ENCODE measurements at regions not wholly inside any gene's neighbourhood (a gene's known extent, or its start where the extent isn't known, plus 50 kb on each side); places are given as distances from the start of the nearest gene placed in this dataset.
A peak's percentile ranks its signal among the peaks of the same experiment; 100 is the strongest.
"Not testable (repeated sequence)": the region's sequence is repeated elsewhere in the genome, so short reads cannot be mapped to it uniquely, and the experiment has no call there.

GRCh38 chr12:67893022-67893580 lies 96.1 kb upstream of the IFNG-AS1 start:
- H3K4me1 ChIP-seq: no peaks in the 10 kb centered on the region
- 18% methylated on average over 7 of the region's 7 CpGs for whole genome bisulfite sequencing (ENCODE audit: missing lambda C conversion rate)
- H3K27ac ChIP-seq: no peak overlapping the region
- CTCF ChIA-PET: interaction anchor here (1.4 kb wide), 1 partner anchor 50 kb away, joined by 3 read pairs; no protein-coding TSS in a partner anchor
- no peak overlapping the region for H3K4me2 ChIP-seq
- DNase-seq (ENCODE audit: low read depth in 1 of 2, low spot score in 1 of 2) (no peak), ATAC-seq (no peak), FAIRE-seq (no peak)
- POLR2A ChIA-PET: no interaction called here
- no peak overlapping the region for H3K4me3 ChIP-seq
- no peak for TF ChIP-seq PBX3 (IDR thresholded peaks at IDR 0.05)
- TF ChIP-seq USF2 (IDR thresholded peaks at IDR 0.05): no peak
- no peak for TF ChIP-seq TFCP2L1 (CRISPR knock-in tag; IDR thresholded peaks at IDR 0.05)
- TF ChIP-seq MAX (IDR thresholded peaks at IDR 0.05): no peak
- TF ChIP-seq ZFP36 (IDR thresholded peaks at IDR 0.05; ENCODE audit: borderline replicate concordance, partially characterized antibody): no peak
- TF ChIP-seq HOXB5 (CRISPR knock-in tag; IDR thresholded peaks at IDR 0.05): no peak
- H3K9me3 ChIP-seq: no peaks in the 10 kb centered on the region

GRCh38 chr12:67900418-67900817 lies 88.8 kb upstream of the IFNG-AS1 start:
- H3K4me3 ChIP-seq; H3K4me1 ChIP-seq; H3K4me2 ChIP-seq; POLR2A ChIA-PET; ATAC-seq; H3K27ac ChIP-seq; CTCF ChIA-PET; DNase-seq (ENCODE audit: low read depth in 1 of 2, low spot score in 1 of 2); H3K9me3 ChIP-seq; FAIRE-seq: not testable (repeated sequence)
- 57% methylated on average over 13 of the region's 13 CpGs for WGBS (ENCODE audit: missing lambda C conversion rate)

- FAIRE-seq (no peak), ATAC-seq (no peak), DNase-seq (ENCODE audit: low read depth in 1 of 2, low spot score in 1 of 2) (no peak)
- Histone ChIP-seq H3K4me2 (no peak overlapping the region), H3K4me1 (peaks cover 19% of the 10 kb centered on the region; the same call in 2 of the 3 replicates), H3K4me3 (no peak overlapping the region), H3K9me3 (no peaks in the 10 kb centered on the region), H3K27ac (no peak overlapping the region)
- CTCF ChIA-PET: interaction anchor here (0.6 to 1.6 kb wide), 3 partner anchors 18 to 553 kb away, joined by 3 to 4 read pairs (median 3); no protein-coding TSS in a partner anchor
- POLR2A ChIA-PET: no interaction called here
- TF ChIP-seq HOXB5 (CRISPR knock-in tag; IDR thresholded peaks at IDR 0.05) (no peak), MAFK (IDR thresholded peaks at IDR 0.05; ENCODE audit: partially characterized antibody) (peak; percentile 60), NR3C1 (IDR thresholded peaks at IDR 0.05) (no peak)
- WGBS (ENCODE audit: missing lambda C conversion rate): 55% methylated on average over 4 of the region's 4 CpGs
Measured at GRCh38 chr12:67909091-67909531, 80.1 kb upstream of the IFNG-AS1 start.

GRCh38 chr12:67909681-67910080 lies 79.6 kb upstream of the IFNG-AS1 start:
- H3K4me3 ChIP-seq: no peak overlapping the region
- FAIRE-seq (no peak), ATAC-seq (peak in 1 of 2 experiments; percentile 44; a peak in 3 of 6 replicates), DNase-seq (ENCODE audit: low read depth in 1 of 2, low spot score in 1 of 2) (no peak)
- H3K4me1 ChIP-seq: peaks cover 19% of the 10 kb centered on the region; the same call in 2 of the 3 replicates
- peak overlapping the region; percentile 33 to 73; a peak in 3 of 6 replicates for H3K27ac ChIP-seq
- ChIA-PET POLR2A (no interaction called here), CTCF (interaction anchor here (0.6 to 1.6 kb wide), 4 partner anchors 18 to 554 kb away, joined by 3 to 5 read pairs (median 4); no protein-coding TSS in a partner anchor)
- H3K4me2 ChIP-seq: peak overlapping the region; percentile 35; the same call in 2 of the 3 replicates
- WGBS (ENCODE audit: missing lambda C conversion rate): 36% methylated on average over 2 of the region's 2 CpGs
- no peak for TF ChIP-seq KDM1A (IDR thresholded peaks at IDR 0.05; ENCODE audit: low read depth)
- TF ChIP-seq USF2 (IDR thresholded peaks at IDR 0.05): no peak
- TF ChIP-seq NFE2L2 (conservative IDR thresholded peaks at IDR 0.05; ENCODE audit: low read length): no peak
- no peak for TF ChIP-seq BCL3 (IDR thresholded peaks at IDR 0.05)
- TF ChIP-seq MYC (IDR thresholded peaks at IDR 0.05; ENCODE audit: borderline replicate concordance, low read length): no peak
- no peak for TF ChIP-seq CTCF (IDR thresholded peaks at IDR 0.05)
- TF ChIP-seq EHMT2 (IDR thresholded peaks at IDR 0.05; ENCODE audit: low read depth): no peak
- no peak for TF ChIP-seq RCOR1 (IDR thresholded peaks at IDR 0.05; ENCODE audit: low read depth, low read length)
- no peak for TF ChIP-seq EP300 (IDR thresholded peaks at IDR 0.05)
- no peak for TF ChIP-seq MAFK (IDR thresholded peaks at IDR 0.05; ENCODE audit: partially characterized antibody)
- TF ChIP-seq HEYL (CRISPR knock-in tag; IDR thresholded peaks at IDR 0.05): no peak
- TF ChIP-seq CBX2 (IDR thresholded peaks at IDR 0.05; ENCODE audit: borderline replicate concordance, low read depth): no peak
- TF ChIP-seq PHF8 (IDR thresholded peaks at IDR 0.05; ENCODE audit: borderline replicate concordance, low read depth): no peak
- TF ChIP-seq POLR2AphosphoS2 (conservative IDR thresholded peaks at IDR 0.05; ENCODE audit: low read length): no peak
- TF ChIP-seq MAX (IDR thresholded peaks at IDR 0.05): no peak
- TF ChIP-seq HES2 (IDR thresholded peaks at IDR 0.05): no peak
- no peaks in the 10 kb centered on the region for H3K9me3 ChIP-seq

Measured in A549 (cell line).